ENCODE measurements at regions not wholly inside any gene's neighbourhood (a gene's known extent, or its start where the extent isn't known, plus 50 kb on each side); places are given as distances from the start of the nearest gene placed in this dataset.

DNA sequence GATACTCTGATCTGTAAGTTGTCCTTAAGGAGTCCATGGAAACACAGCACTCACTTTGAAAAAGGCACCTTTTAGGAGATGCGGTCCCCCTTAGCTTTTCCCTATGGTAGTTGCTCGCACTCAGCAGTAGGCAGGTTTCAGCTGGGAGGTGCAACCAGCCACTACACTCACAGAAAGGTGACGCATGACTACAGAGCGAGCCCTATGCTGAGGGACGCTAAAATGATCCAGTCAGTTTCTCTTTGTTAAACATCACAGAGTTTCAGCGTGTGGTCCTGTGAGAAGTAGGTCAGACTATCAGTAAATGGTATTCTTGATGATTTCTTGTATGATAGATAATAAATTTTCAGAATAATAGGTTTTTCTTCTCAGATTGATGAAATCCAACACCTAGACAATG lies 362.7 kb upstream of the MIR17HG start:
- Histone ChIP-seq H3K27me3 (ENCODE audit: control insufficient read depth, insufficient read depth, low read length) (no peaks in the 10 kb centered on the region), H3K9ac (no peak overlapping the region), H3K36me3 (ENCODE audit: control insufficient read depth, insufficient read depth, low read length) (no peaks in the 10 kb centered on the region), H3K9me3 (ENCODE audit: control insufficient read depth, low read length) (no peaks in the 10 kb centered on the region), H2AFZ (no peak overlapping the region), H3K4me2 (ENCODE audit: low read length) (no peak overlapping the region), H3K4me3 (ENCODE audit: low read depth, low read length) (no peak overlapping the region), H3K79me2 (no peaks in the 10 kb centered on the region), H3K4me1 (no peaks in the 10 kb centered on the region), H3K27ac (no peak overlapping the region)
- TF ChIP-seq, protein P1, sequence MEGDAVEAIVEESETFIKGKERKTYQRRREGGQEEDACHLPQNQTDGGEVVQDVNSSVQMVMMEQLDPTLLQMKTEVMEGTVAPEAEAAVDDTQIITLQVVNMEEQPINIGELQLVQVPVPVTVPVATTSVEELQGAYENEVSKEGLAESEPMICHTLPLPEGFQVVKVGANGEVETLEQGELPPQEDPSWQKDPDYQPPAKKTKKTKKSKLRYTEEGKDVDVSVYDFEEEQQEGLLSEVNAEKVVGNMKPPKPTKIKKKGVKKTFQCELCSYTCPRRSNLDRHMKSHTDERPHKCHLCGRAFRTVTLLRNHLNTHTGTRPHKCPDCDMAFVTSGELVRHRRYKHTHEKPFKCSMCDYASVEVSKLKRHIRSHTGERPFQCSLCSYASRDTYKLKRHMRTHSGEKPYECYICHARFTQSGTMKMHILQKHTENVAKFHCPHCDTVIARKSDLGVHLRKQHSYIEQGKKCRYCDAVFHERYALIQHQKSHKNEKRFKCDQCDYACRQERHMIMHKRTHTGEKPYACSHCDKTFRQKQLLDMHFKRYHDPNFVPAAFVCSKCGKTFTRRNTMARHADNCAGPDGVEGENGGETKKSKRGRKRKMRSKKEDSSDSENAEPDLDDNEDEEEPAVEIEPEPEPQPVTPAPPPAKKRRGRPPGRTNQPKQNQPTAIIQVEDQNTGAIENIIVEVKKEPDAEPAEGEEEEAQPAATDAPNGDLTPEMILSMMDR (IDR thresholded peaks at IDR 0.05), result no peak

DNA sequence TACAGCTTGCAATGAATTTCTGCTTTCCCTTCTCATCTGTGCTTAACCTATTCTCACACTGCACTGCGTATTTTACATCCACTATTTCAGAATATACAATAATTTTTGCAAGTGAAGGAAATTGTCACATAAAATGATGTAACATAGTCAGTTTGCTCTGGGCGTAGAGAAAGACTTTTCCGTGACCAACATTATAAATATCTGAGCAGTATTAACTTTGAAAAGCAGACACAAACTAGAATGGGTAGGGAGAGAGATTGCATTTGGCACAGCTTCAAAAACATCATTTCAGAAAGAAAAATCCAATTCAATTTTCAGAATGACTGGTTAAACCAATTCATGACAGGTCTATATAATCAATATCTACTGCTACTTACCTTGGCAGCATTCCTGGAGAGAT lies 352.5 kb upstream of the MIR17HG start:
- Histone ChIP-seq H3K4me1 (no peaks in the 10 kb centered on the region), H3K27me3 (ENCODE audit: control insufficient read depth, insufficient read depth, low read length) (no peaks in the 10 kb centered on the region), H3K4me3 (ENCODE audit: low read depth, low read length) (no peak overlapping the region), H3K4me2 (ENCODE audit: low read length) (no peak overlapping the region), H3K36me3 (ENCODE audit: control insufficient read depth, insufficient read depth, low read length) (no peaks in the 10 kb centered on the region), H2AFZ (no peak overlapping the region), H3K9me3 (ENCODE audit: control insufficient read depth, low read length) (no peaks in the 10 kb centered on the region), H3K27ac (no peak overlapping the region), H3K79me2 (no peaks in the 10 kb centered on the region), H3K9ac (no peak overlapping the region)
- TF ChIP-seq, protein P1 (IDR thresholded peaks at IDR 0.05), result no peak

DNA sequence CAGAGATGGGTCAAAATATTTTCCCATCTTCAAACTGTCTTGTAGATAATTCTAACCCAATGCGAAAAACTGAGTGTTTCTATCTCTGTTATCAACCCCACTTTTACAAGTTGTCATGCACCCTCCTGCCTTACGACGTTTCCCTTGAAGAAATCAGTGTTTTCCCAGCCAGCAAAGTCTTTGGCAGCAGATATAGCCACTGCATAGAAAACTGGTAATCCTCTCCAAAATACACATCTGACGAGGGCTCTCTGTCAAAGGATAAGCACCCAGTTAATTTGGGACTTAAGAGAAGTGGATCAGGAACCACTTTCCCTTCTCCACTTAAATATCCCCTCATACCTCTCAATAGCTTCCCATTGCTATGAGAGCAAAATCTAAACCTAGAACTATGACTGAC lies 351.9 kb upstream of the MIR17HG start:
- Histone ChIP-seq H3K27me3 (ENCODE audit: control insufficient read depth, insufficient read depth, low read length) (no peaks in the 10 kb centered on the region), H3K9ac (no peak overlapping the region), H3K36me3 (ENCODE audit: control insufficient read depth, insufficient read depth, low read length) (no peaks in the 10 kb centered on the region), H3K4me1 (no peaks in the 10 kb centered on the region), H3K4me2 (ENCODE audit: low read length) (no peak overlapping the region), H3K9me3 (ENCODE audit: control insufficient read depth, low read length) (no peaks in the 10 kb centered on the region), H3K27ac (no peak overlapping the region), H2AFZ (no peak overlapping the region), H3K4me3 (ENCODE audit: low read depth, low read length) (no peak overlapping the region), H3K79me2 (no peaks in the 10 kb centered on the region)
- TF ChIP-seq, protein P1 (IDR thresholded peaks at IDR 0.05), result no peak

DNA sequence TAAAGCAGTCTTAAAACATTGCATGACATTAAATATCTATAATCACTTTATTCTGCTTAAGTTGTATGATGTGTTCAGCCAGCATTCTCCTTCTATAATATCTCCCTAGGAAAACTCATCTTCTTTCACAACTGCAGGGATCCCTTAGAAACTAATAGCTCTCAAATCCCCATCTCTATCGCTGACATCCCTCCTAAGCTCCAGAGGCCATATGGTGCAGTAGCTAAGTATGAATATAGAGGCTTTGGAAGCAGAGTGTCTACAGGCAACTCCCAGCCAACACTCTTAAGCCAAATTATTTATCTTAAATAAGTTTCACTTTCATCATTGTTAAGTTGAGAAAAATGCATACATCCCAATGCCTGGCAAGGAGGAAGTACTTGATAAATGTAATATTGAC lies 349.5 kb upstream of the MIR17HG start:
- H3K36me3 ChIP-seq (ENCODE audit: control insufficient read depth, insufficient read depth, low read length), result no peaks in the 10 kb centered on the region
- H3K4me3 ChIP-seq (ENCODE audit: low read depth, low read length), result no peak overlapping the region
- H3K27ac ChIP-seq, result no peak overlapping the region
- TF ChIP-seq, protein P1 (IDR thresholded peaks at IDR 0.05), result no peak
- no peaks in the 10 kb centered on the region for H3K27me3 ChIP-seq (ENCODE audit: control insufficient read depth, insufficient read depth, low read length)
- no peaks in the 10 kb centered on the region for H3K79me2 ChIP-seq
- no peak overlapping the region for H3K4me2 ChIP-seq (ENCODE audit: low read length)
- H3K4me1 ChIP-seq, result no peaks in the 10 kb centered on the region
- H3K9ac ChIP-seq, result no peak overlapping the region
- no peak overlapping the region for H2AFZ ChIP-seq
- H3K9me3 ChIP-seq (ENCODE audit: control insufficient read depth, low read length), result no peaks in the 10 kb centered on the region

DNA sequence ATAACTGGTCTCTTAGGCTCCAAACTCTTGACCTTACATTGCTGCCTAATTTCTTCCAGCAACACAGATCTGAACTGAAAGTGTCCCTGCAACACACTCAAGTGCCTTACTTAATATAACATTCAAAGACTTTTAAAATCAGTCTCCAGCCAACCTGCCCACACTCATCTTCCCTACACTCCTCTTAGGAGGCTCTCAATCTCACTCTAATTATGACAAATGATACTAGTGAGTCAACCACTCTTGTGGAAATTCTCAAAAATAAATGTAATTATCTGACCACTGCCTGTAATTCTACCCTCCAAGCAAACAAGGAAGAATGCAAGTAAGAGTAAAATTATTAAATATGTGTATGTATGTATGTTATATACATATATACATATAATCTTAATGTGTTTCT lies 348.1 kb upstream of the MIR17HG start:
- Histone ChIP-seq H3K4me1 (no peaks in the 10 kb centered on the region), H3K36me3 (ENCODE audit: control insufficient read depth, insufficient read depth, low read length) (no peaks in the 10 kb centered on the region), H3K27ac (no peak overlapping the region), H3K4me3 (ENCODE audit: low read depth, low read length) (no peak overlapping the region), H3K9me3 (ENCODE audit: control insufficient read depth, low read length) (no peaks in the 10 kb centered on the region), H3K4me2 (ENCODE audit: low read length) (no peak overlapping the region), H3K79me2 (no peaks in the 10 kb centered on the region), H3K9ac (no peak overlapping the region), H3K27me3 (ENCODE audit: control insufficient read depth, insufficient read depth, low read length) (no peaks in the 10 kb centered on the region), H2AFZ (no peak overlapping the region)
- TF ChIP-seq, protein P1 (IDR thresholded peaks at IDR 0.05), result no peak

Measured in parathyroid adenoma (tissue), 2 donors.